ENCODE measurements at regions not wholly inside any gene's neighbourhood (a gene's known extent, or its start where the extent isn't known, plus 50 kb on each side); places are given as distances from the start of the nearest gene placed in this dataset.

- TF ChIP-seq POLR2A (IDR thresholded peaks at IDR 0.05; ENCODE audit: low read length) = no peak
- TF ChIP-seq GATA1 (IDR thresholded peaks at IDR 0.05; ENCODE audit: low read depth, low read length) = no peak
Measured at GRCh38 chr11:2074266-2074825, 64.8 kb downstream of the IGF2 start.
